ENCODE measurements at regions not wholly inside any gene's neighbourhood (a gene's known extent, or its start where the extent isn't known, plus 50 kb on each side); places are given as distances from the start of the nearest gene placed in this dataset.

DNA sequence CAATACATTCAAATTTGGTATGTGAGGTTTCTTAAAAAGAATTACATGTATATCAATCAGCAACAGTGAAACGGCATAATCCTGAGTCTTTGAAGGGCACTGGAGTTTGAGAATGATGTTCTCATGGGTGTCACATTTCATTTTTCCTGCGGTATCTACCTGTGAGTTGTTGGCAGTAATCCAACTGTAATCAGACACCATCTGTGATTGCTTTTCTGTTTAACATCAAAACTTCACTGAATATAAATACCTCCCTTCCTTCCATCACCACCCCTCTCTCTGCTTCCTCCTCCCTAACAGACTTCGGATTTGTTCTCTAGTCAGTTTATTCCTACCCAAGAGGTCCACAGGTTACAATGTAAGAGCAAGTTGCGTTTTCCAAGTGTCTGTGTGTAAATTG lies 275.2 kb upstream of the PCSK5 start:
- no peak for DNase-seq (ENCODE audit: low read depth)

DNA sequence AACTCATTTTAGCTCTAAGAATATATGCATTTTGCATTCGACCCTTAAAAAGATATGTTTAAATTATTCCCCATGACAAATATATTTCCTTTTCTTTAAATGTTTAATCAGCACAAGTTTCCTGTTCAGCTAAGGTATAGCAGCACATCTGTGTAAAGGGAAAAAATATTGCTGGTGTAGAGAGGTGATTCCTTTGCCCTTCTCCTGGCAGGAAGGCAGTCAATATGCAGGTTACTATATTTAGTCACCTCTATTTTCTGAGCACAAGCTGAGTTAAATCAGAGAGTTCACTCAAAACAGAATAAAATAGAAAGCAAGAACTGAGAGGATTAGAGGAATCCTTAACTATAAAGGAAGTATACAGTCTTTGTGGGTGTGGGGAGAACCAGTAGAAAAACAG lies 274.4 kb upstream of the PCSK5 start:
- no peak for DNase-seq (ENCODE audit: low read depth)

DNA sequence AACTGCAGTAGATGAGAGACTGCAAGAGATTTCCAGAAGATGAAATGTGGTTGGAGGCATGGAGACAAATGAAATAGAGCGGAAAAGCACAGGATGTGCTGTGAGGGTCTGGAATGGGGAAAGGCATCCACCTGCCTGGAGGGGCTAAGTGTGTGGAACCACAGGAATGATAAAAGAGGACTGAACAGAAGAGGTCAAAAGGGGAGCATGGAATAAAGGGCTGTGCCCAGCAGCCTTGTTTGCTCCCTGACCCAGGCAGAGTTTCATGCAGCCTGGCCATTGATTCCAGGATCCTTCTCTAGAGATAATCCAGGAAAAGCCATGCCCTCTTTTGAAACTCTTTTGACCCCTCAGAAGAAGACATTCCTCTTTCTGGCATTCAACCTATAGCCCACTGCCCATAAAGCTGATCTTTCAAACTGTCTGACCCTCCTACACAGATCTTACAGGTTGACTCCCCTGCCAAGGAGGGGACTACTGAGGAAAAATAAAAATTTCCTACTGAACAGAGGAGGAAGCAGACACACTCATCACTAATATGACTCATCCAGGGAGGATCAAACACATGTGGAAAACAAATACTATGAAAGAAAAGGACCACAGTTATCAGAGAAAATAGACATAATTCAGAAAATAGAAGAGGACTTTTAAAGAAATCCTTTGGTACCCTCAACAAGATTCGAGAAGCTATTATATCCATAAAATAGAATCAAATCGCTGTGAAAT lies 273.5 kb upstream of the PCSK5 start:
- no peak for DNase-seq (ENCODE audit: low read depth)

GRCh38 chr9:75623462-75623861 lies 267.0 kb upstream of the PCSK5 start:
- no peak for DNase-seq (ENCODE audit: low read depth)

DNA sequence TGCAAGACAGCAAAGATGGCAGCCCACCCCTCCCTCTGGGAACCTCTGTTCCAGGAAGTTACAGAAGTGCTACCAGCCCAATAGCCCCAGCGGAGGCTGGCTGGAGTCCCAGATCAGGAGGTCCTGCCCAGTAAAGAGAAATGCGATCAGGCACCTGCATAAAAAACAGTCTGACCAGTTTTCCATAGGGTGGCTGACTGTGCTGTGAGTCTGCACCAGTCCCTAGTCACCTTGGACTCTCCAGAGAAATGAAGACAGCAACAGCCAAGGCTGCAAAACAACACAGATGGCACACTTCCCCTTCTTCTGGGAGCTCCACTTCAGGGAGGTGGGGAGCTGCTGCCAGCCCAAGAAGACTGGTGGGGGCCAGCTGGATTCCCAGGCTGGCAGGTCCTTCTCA lies 265.5 kb upstream of the PCSK5 start:
- DNase-seq (ENCODE audit: low read depth): no peak

DNA sequence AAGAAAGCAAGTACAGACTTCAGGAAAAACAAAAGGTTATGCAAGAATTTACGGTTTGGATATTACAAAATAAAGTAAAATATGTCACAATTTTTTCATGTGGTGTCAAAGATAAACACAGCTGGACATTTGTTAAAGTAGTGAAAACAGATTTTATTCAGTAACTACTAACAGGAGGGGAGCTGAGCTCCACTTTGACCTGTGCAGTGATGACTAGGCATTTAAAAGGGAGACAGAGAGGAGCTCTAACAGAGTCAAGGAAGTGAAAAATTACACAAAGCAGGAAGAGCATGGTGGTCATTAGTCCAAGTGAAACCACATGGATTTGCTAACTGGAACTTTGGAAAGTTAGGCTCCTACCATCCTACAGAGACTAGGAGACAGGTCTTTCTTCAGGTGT lies 263.6 kb upstream of the PCSK5 start:
- DNase-seq (ENCODE audit: low read depth): no peak

DNA sequence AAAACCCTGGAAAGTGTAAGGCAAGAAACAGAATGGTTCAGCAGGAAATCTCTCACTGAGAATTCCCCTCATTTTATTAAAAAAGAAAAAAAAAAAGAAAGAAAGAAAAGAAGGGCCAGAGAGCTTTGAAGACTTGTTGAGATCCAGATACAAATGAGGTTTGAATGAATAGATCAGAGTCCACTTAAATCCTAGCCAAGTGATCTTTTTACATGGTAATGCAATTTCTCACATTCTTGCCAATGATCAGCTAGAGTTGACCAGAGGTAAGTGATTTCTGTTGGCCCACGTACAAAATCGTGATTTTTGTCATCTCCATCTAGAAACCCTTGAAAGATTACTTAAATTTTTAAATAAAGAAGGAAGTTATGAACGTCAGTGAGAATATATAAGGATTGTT lies 261.5 kb upstream of the PCSK5 start:
- no peak for DNase-seq (ENCODE audit: low read depth)

DNA sequence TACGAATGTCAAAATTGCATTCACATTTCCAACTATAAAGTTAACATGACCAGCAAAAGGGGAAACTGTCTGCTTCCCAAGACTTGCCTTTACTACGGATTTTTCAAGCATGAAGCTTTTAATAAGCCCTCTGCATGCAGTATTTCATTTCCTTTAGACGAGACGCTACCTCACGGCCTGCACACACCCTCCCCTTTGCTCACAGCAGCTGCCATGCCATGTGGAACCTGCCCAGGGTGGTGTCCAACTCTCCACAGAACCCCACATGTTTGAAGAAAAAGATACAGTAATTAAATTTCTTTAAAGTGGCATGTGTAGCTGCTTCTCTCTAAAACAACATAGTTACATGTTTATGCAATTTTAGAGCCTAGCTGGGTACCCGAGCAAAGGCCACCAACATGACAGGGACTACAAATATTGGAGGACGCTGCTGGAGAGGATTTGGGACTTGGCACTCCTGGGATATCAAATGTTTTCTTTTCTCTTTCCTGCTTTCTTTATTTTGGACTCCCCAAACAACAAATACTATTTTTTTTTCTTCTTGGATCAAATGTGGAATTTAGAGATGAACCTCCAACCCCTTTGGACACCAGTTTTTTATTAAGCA lies 256.9 kb upstream of the PCSK5 start:
- no peak for DNase-seq (ENCODE audit: low read depth)

DNA sequence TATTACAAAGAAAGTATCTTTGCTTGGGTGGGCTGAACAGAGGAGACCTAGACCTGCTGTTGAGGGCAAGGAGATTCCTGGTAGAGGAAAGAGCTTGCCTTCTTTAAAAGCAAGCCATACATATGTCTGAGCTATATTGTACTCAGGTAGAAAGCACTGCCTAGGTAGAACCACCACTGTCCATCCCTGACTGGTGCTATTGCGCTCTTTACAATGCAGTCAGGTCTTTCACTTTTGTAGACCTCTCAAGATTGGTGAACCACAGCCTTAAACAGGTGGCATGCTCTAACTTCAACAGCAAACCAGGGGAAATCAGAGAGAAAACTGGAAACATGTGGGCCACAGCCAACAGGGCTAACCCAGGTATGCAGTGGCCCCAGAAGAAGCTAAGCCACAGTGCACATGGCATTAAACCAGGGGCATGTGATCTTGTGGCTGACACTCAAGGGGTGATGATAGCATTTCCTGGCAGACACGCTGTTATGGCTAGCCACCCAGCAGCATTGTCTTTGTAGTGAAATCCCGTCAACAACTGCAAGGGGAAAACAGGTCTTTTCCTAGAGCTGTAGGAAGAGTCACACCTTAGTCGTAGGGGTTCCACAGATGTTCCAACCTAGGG lies 253.9 kb upstream of the PCSK5 start:
- DNase-seq (ENCODE audit: low read depth): no peak

DNA sequence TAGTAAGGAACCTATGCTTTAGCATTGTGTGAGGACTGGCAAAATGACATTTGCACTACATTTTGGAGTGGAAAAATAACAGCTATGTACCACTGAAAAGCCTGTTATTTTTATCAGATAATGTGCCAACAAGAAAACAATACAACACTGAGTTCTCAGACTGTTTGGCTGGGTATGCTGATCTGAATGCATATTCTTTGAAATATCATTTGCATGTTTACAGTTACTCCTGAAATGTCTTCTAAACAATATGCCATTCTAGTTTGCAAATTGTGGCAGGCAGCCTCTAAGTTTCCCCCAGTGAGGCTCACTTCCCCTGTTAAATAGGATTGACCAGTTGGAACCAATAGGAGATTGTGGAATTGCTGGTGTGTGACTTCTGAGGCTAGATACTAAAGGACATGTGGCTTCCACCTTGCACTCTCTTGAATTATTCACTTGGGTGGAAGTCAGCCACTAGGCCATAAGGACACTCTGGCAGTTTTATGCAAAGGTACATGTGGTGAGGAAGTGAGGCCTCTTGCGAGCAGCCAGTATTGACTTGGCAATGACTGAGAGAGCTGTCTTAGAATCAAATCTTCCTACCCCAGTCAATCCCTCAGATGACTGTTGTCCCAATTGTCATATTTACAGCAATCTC lies 250.4 kb upstream of the PCSK5 start:
- no peak for DNase-seq (ENCODE audit: low read depth)

- no peak for DNase-seq (ENCODE audit: low read depth)
Observed at GRCh38 chr9:75642522-75642921, 248.0 kb upstream of the PCSK5 start.

DNA sequence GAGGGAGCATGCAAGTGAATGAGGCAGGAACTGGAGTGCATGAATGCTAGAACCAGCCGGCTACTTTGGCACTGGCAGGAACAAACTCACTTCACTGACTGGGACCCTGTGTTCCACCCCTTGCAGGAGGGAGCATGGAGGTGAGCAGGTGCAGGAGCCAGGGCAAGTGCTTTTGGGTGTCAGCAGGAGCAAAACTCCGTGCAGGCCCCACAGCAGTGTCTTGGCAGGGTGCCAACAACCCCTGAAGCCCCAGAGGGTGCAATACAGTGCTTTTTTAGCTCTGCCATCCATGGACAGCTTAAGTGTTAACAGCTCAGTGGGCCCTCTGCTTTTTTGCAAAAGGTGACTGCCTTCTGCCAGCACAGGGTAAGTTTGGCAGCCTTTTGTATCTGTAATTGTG lies 245.8 kb upstream of the PCSK5 start:
- DNase-seq (ENCODE audit: low read depth): no peak

- DNase-seq (ENCODE audit: low read depth): no peak
Observed at GRCh38 chr9:75648034-75648433, 242.4 kb upstream of the PCSK5 start.

DNA sequence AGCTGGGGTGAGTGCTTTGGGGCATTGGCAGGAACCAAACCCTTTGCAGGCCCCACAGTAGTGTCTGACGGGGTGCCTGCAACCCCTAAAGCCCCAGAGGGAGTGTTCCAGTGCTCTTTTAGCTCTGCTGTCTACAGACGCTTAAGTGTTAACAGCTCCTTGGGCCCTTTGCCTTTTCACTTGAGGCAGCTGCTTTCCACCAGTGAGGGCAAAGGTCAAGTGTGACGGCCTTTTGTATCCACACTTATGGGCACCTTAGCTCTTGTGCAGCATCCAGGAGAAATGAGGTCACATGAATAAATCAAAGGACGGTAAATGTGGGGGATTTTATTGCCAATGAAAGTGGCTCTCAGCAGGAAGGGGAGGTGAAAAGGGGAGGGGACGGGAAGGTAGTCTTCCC lies 241.4 kb upstream of the PCSK5 start:
- no peak for DNase-seq (ENCODE audit: low read depth)

DNA sequence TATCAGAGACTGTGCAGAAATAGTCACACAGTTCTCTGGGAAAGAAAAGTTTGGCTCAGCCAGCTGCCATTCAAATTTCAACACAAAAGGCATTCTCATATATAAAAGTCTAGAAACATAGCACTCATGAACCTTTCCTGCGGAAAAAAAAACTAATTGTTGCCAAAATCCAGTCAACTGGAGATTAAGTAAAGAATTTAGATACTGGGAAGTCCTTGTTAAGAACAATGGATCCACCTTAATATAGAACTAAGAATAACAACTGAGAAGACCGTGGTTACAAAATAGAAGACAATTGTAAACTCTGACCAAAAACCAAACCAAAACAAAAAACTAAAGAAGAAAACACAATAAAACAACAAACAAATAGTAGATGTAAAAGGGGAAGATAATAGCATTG lies 238.8 kb upstream of the PCSK5 start:
- no peak for DNase-seq (ENCODE audit: low read depth)

GRCh38 chr9:75653335-75653734 lies 237.1 kb upstream of the PCSK5 start:
- no peak for DNase-seq (ENCODE audit: low read depth)

- no peak for DNase-seq (ENCODE audit: low read depth)
Observed at GRCh38 chr9:75653750-75654149, 236.7 kb upstream of the PCSK5 start.

- no peak for DNase-seq (ENCODE audit: low read depth)
Observed at GRCh38 chr9:75657015-75657414, 233.5 kb upstream of the PCSK5 start.

DNA sequence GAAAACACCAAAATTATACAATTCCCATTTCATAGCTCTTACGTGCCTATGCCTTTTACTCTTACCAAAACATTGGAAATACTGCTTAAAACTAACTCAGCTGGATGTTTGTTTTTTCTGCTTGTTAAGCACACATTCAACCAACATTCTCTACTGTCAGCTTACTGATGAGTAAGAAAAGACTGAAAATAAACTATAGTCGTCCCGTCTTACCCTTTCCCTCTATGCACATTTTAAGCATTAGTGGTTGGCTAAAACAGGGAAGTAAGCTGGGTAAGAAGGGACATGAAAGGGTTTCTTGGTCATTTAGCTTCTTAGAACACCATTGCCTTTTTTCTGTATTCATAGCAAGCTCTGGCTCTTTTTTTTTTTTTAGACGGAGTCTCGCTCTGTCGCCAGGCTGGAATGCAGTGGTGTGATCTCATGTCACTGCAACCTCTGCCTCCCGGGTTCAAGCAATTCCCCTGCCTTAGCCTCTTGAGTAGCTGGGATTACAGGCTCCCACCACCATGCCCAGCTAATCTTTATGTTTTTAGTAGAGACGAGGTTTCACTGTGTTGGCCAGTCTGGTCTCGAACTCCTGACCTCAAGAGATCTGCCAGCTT lies 232.1 kb upstream of the PCSK5 start:
- no peak for DNase-seq (ENCODE audit: low read depth)

DNA sequence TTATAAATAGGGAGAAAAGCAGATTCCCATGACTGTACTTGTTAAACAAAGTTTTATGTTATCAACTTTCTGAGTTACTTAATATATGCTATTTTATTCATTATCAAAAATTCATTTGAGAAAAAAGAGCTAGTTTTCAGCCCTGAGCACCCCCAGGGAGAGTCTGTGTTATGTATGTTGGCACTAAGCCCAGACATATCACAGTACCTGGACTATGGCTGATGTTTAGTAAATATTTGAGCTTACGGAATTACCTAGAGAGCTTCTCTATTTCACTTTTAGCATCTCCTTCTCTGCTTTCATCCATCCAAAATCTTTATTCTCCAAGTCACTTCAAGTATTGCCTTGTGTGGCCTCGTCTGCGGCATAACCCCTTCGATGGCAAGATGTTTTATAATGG lies 225.9 kb upstream of the PCSK5 start:
- DNase-seq (ENCODE audit: low read depth): no peak

DNA sequence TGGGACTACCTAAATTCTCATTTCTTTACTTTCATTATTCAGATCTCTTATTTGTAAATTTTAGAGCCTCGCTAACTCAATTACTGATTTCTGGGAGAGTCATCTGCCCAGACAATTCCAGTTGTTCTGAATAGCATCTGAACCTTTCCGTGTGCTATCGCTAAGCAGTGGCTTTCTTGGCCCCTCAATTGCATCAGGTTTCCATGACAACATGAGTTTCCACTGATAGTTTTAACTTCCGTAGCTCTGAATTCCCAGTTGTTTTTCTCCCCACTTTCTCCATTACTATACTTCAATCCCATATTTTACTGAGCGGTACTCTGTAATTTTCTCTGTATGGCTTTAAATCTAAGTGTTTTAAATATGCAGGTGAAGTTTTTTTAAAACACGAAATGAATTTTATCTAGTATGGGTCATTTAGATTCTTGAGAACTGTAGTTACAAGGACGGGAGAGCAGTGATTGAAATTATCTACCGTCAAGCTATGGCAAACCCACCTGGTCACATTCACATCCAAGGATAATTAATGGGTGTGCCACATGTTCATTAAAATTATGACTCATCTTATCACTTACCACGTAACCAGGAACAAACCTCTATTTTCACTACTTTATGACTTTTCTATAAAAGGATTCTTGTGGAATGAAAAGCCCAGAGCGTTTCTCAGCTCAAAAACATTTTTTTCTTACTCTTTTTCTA lies 223.5 kb upstream of the PCSK5 start:
- no peak for DNase-seq (ENCODE audit: low read depth)

- no peak for DNase-seq (ENCODE audit: low read depth)
Observed at GRCh38 chr9:75669721-75670120, 220.8 kb upstream of the PCSK5 start.
